T-helper 2 cell treated with Interferon-gamma antibody and Interleukin-4, amounts not matched to agents 100 ng/mL and 5 ng/mL, for 36 hours (primary cell): ENCODE measurements at regions not wholly inside any gene's neighbourhood (a gene's known extent, or its start where the extent isn't known, plus 50 kb on each side); places are given as distances from the start of the nearest gene placed in this dataset.
"Not testable (repeated sequence)": the region's sequence is repeated elsewhere in the genome, so short reads cannot be mapped to it uniquely, and the experiment has no call there.

Experiments
- intact Hi-C: fragments of 100-400 bp; cut with micrococcal nuclease; formaldehyde crosslinking; loops from one replicate; pipeline ENCODE4 v1.15.1; 2023

- intact Hi-C loops, result loop anchor here (10.0 kb wide), 1 partner anchor 1026 kb away; no protein-coding TSS in a partner anchor
Observed at GRCh38 chr1:217138799-217139466, 415.7 kb upstream of the ESRRG start.

- intact Hi-C loops, result loop anchor here (10.0 kb wide), 1 partner anchor 1027 kb away; no protein-coding TSS in a partner anchor
Observed at GRCh38 chr1:217138173-217138765, 415.0 kb upstream of the ESRRG start.

GRCh38 chr1:217137210-217137881, 414.1 kb upstream of the ESRRG start:
- intact Hi-C loops, result loop anchor here (10.0 kb wide), 1 partner anchor 1027 kb away; no protein-coding TSS in a partner anchor

GRCh38 chr1:217136895-217137205, 413.6 kb upstream of the ESRRG start:
- intact Hi-C loops, result loop anchor here (10.0 kb wide), 1 partner anchor 1028 kb away; no protein-coding TSS in a partner anchor

- intact Hi-C loops, result loop anchor here (10.0 kb wide), 1 partner anchor 1029 kb away; no protein-coding TSS in a partner anchor
Observed at GRCh38 chr1:217135987-217136894, 413.0 kb upstream of the ESRRG start.

GRCh38 chr1:217135569-217135915, 412.3 kb upstream of the ESRRG start:
- intact Hi-C loops, result loop anchor here (10.0 kb wide), 1 partner anchor 1029 kb away; no protein-coding TSS in a partner anchor

GRCh38 chr1:217134857-217135568, 411.8 kb upstream of the ESRRG start:
- intact Hi-C loops, result loop anchor here (10.0 kb wide), 1 partner anchor 1030 kb away; no protein-coding TSS in a partner anchor

GRCh38 chr1:217133958-217134856, 411.0 kb upstream of the ESRRG start:
- intact Hi-C loops, result loop anchor here (10.0 kb wide), 1 partner anchor 1031 kb away; no protein-coding TSS in a partner anchor

GRCh38 chr1:217133092-217133491, 409.9 kb upstream of the ESRRG start:
- intact Hi-C loops, result loop anchor here (10.0 kb wide), 1 partner anchor 1032 kb away; no protein-coding TSS in a partner anchor

- intact Hi-C loops, result not testable (repeated sequence)
Observed at GRCh38 chr1:217123340-217123739, 400.1 kb upstream of the ESRRG start.

GRCh38 chr1:217117973-217118465, 394.8 kb upstream of the ESRRG start:
- intact Hi-C loops, result no loop called here

- intact Hi-C loops, result no loop called here
Observed at GRCh38 chr1:217115404-217116380, 392.5 kb upstream of the ESRRG start.

GRCh38 chr1:217109928-217110327, 386.7 kb upstream of the ESRRG start:
- intact Hi-C loops, result no loop called here

- intact Hi-C loops, result no loop called here
Observed at GRCh38 chr1:217106231-217106901, 383.1 kb upstream of the ESRRG start.

- intact Hi-C loops, result no loop called here
Observed at GRCh38 chr1:217105437-217105836, 382.2 kb upstream of the ESRRG start.

- intact Hi-C loops, result no loop called here
Observed at GRCh38 chr1:217097819-217098218, 374.6 kb upstream of the ESRRG start.

- intact Hi-C loops, result no loop called here
Observed at GRCh38 chr1:217096200-217096599, 373.0 kb upstream of the ESRRG start.
